ENCODE measurements at regions not wholly inside any gene's neighbourhood (a gene's known extent, or its start where the extent isn't known, plus 50 kb on each side); places are given as distances from the start of the nearest gene placed in this dataset.

- DNase-seq, result no peak
Observed at GRCh38 chr2:82576656-82577055, 1882.4 kb downstream of the SUCLG1 start.

DNA sequence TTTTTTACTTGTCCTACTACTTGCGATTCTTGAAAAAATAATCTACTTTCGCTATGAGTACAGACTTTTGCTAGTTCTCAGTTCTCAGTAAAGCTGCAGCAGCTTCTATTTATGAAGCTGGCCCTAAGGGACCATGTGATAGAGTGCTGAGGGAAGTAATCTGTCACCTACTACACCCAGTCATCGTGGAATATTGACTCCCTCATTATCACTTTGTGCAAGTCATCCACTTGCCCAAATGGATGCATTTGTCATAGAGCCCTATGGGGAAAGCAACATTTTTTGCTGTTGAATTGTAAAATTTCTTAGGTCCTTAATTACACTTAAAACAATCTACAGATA is 1919.8 kb downstream of the SUCLG1 start:
- DNase-seq, result no peak

- DNase-seq, result no peak
Observed at GRCh38 chr2:82538590-82539279, 1920.3 kb downstream of the SUCLG1 start.

DNA sequence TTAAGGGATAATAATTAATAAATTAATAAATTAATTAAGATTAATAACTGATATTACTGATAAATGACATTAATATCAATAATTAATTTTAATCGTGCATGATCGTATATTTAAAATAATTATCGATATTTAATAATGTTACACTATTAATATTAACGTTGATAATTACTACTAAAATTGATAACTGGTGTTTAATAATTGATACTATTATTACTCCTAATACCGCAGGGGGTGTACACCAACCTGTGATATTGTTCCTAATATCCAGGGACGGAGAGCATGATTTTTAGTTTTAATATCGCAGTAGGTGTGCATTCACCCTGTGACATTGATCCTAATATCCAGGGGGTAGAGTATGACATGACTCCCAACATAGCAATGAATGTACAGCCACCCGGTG is 1930.8 kb downstream of the SUCLG1 start:
- no peak for DNase-seq

DNA sequence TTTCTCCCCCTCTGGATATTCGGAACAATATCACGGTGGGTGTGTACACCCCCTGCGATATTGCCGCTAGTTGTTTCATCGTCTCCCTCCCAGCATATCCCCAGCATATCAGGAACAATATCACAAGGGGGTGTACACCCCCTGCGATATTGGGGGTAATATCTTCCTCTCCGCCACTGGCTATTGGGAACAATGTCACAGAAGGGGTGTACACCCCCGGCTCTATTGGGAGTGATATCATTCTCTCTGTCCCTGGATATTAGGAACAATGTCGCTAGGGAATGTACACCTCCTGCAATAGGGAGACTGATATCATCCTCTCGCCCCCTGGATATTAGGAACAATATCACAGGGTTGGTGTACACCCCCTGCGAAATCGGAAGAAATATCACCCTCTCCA is 1932.0 kb downstream of the SUCLG1 start:
- DNase-seq, result no peak

DNA sequence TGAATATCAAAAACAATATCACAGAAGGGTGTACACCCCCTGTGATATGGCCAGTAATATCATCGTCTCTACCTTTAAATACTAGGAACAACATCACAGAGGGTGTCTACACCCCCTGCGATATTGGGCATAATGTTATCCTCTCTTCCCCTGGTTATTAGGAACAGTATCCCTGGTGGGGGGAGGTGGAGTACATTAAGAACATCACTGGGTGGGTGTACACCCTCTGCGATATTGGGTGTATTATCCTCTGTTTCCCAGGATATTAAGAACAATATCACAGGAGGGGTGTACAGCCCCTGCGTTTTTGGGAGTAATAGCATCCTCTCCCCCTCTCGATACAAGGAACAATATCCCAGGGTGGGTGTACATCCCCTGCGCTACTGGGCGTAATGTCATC is 1932.8 kb downstream of the SUCLG1 start:
- no peak for DNase-seq

GRCh38 chr2:82525744-82526143 is 1933.3 kb downstream of the SUCLG1 start:
- DNase-seq, result no peak

- no peak for DNase-seq
Observed at GRCh38 chr2:82524826-82525225, 1934.3 kb downstream of the SUCLG1 start.

GRCh38 chr2:82511894-82512293 is 1947.2 kb downstream of the SUCLG1 start:
- no peak for DNase-seq

DNA sequence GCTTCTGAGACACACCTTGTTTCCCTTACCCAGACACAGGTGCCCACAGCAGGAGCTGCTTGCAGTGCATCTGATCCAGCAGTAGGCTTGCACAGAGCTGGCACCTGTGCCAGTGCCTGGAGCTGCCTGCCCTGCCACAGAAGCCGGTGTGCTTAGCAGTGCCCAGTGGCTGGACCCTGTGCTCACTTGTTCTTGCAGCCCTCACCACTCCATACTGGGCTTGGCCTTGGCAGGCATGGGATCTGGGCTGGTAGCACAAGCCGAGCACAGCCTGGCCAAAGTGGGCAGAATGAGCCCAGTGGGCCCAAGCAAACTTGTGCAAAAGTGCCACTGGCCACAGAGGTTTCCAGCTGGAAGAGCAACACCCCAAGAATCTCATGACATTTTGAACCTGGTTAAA is 1950.4 kb downstream of the SUCLG1 start:
- no peak for DNase-seq

DNA sequence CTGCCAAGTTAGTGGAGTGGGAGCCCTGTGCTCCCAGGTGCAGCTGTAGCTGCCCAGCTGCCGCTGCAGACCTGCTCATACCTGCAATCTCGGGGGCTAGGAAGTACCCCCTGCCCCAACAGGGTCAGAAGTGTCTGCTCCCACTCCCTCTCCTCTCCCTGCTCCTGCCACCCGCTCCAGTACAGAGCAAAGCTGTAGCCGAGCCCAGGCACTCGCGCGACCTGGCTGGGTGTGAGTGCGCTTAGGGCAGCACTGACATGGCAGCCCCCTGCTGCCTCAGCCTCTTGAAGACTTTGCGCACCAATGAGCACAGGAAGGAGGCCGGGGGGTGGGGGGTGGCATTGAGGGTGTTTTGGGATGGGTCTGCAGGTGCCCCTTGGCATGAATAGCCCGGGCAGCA is 1951.4 kb downstream of the SUCLG1 start:
- no peak for DNase-seq

GRCh38 chr2:82501217-82501616 is 1957.9 kb downstream of the SUCLG1 start:
- DNase-seq, result no peak

- DNase-seq, result no peak
Observed at GRCh38 chr2:82498777-82499443, 1960.2 kb downstream of the SUCLG1 start.

DNA sequence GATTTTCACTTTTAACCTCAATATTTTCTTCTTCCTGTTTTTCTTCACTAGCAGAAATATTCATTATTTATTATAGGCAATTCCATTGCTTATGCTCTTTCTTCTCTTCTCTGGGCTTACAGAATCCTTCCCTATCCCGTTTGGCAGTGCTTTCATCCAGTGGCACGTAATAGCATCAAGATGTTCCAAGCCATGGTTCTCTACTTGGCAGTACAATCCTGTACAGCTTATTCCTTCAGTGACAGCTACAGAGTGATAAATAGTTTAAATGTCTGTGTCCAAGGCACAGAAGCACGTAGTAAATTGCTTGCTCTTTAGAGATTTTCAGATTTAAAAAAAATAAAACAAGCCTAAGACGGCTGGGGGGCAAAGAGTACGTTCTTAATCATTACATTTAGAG is 1964.3 kb downstream of the SUCLG1 start:
- no peak for DNase-seq

DNA sequence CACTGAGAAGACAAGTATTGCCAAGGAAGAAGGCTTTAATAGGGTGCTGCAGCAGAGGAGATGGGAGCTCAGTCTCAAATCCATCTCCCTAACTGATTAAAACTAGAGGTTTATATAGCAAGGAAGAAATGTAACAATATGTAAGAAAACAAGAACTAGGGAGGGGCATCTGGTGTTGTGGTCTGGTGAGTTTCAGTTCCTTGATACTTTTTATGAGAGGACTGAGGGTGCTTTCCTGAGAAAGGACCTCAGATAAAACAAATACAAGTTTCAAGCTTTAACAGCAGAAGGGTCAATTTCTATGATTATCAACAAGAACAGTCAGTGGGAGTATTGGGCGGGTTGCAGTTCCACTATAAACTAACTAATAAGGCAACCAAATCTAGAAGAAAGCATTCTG is 1967.5 kb downstream of the SUCLG1 start:
- DNase-seq, result no peak

DNA sequence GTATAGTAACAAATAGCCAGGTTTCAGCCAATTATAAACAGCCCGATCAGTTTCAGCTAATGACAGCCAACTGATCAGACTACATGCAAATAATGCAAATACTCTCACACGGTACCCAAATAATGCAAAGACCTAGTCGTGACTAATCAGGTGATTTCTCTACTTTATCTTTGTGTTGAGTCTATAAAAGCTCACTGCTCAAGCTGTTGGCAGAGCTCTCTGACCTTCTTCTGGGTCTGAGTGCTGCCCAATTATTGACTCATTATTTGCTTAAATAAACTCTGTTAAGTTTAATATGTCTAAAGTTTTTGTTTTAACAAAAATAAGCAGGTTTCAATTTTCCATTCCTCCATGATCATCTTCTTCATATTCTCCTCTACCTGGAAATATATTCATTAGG is 1971.7 kb downstream of the SUCLG1 start:
- DNase-seq, result no peak

GRCh38 chr2:82485701-82486100 is 1973.4 kb downstream of the SUCLG1 start:
- DNase-seq, result no peak

DNA sequence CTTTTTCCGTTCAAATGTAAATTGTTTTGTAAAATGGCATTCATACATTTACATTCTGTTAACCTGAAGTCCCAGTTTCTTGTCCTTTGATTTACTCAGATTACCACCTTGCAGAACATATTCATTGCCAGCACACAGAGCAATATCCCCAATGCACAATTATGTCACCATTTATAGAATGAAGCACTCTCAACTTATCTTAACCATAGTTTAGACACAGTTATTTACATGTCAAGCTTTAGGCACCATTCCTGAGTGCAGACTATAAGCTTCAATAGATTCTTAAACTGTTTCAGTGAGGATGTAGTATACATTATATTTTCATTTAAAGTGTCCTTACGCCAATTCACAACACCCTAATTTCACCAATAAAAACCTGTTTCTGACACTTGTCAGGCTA is 1977.9 kb downstream of the SUCLG1 start:
- no peak for DNase-seq

DNA sequence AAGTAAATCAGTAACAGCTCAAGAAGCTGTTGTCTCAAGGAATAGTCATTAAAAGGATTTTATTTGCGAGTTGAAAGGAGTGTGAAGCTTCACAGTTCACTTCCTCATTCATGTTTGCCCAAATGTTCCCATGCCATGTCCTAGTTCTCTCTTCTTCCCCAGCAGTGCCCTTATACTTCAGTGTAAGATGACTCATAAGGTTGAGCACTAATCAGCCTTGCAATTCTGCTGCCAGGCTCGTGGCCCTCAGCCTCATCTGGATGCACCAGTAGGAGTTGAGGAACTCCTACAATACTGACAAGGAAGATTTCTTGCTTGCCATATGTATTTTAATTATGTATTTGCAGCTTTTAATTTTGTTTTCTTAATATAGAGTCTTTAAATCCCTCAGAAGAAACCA is 1980.4 kb downstream of the SUCLG1 start:
- DNase-seq, result no peak

- DNase-seq, result no peak
Observed at GRCh38 chr2:82476094-82476493, 1983.0 kb downstream of the SUCLG1 start.

DNA sequence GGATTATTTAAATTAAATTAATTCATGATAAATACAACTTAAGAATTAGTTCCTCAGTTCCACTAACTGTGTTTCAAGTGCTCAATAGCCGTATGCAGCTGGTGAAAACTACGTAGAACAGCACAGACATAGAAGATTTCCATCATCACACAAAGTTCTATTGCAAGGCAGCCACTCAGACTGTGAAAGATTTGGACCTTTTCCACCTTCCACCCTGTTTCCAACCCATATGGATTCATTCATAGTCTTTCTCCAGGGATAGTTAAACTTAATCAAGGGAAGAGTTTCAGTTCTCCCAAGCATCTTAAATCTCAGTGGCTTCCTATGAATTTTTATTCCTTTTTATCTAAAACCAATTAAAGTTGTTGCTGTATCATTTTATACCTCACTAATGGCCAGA is 2030.8 kb downstream of the SUCLG1 start:
- DNase-seq, result no peak

- no peak for DNase-seq
Observed at GRCh38 chr2:82412021-82412420, 2047.1 kb downstream of the SUCLG1 start.

- DNase-seq, result no peak
Observed at GRCh38 chr2:82411071-82411470, 2048.0 kb downstream of the SUCLG1 start.

DNA sequence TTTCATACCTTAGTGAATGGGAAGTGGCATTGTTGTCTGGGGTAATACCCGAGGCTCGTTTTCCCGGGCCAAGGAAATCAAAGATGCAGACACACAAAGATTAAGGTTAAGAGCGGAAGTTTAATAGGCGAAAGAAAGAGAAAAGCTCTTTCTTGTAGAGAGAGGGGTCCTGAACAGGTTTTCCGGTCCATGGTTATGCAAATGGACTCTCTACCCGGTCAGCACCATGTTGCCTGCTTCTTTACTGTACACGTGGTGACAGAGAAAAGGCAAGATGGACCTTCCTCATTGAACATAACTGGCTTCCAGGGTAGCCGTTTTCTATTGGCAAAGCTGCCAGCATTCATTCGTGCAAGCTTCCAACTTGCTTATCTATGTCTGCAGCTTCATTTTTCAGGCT is 2063.5 kb downstream of the SUCLG1 start:
- DNase-seq, result no peak

DNA sequence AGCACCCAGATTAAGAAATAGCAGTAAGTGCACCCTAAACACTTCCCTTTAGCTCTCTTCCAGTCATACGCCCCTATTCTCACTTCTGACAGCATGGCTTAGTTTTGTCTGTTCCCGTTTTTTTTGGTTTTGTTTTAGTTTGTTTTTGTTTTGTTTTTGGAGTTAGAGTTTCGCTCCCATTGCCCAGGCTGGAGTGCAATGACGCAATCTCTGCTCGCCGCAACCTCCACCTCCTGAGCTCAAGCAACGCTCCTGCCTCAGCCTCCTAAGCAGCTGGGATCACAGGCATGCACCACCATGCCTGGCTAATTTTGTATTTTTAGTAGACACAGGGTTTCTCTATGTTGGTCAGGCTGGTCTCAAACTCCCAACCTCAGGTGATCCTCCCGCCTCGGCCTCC is 2067.7 kb downstream of the SUCLG1 start:
- no peak for DNase-seq

Measured in activated naive CD4-positive, alpha-beta T cell (primary cell).